Colonic mucosa (tissue), 4 donors: ENCODE measurements at regions not wholly inside any gene's neighbourhood (a gene's known extent, or its start where the extent isn't known, plus 50 kb on each side); places are given as distances from the start of the nearest gene placed in this dataset.

Source experiments
- DNase-seq: peaks from one replicate; pipeline ENCODE4 v3.0.0-alpha.2; 2020
- H3K27ac ChIP-seq: fragments of 200-600 bp; one replicate; pipeline ENCODE4 v1.8.0; 2021
- H3K27me3 ChIP-seq: fragments of 200-600 bp; one replicate; pipeline ENCODE4 v1.8.0; 2021
- H3K36me3 ChIP-seq: fragments of 200-600 bp; one replicate; pipeline ENCODE4 v1.8.0; 2021
- H3K4me1 ChIP-seq: fragments of 200-600 bp; one replicate; pipeline ENCODE4 v1.8.0; 2021; ENCODE audit warnings: mild to moderate bottlenecking
- H3K4me3 ChIP-seq: fragments of 200-600 bp; one replicate; pipeline ENCODE4 v1.8.0; 2021
- H3K9ac ChIP-seq, 2 donors: one replicate each; pipeline ENCODE4 v1.7.0; 2013; ENCODE audit warnings: control low read depth in 2 of 2, low read depth in 2 of 2, low read length in 2 of 2
- H3K9me3 ChIP-seq: fragments of 200-600 bp; one replicate; pipeline ENCODE4 v1.8.0; 2021
- CTCF ChIP-seq: fragments of 200-600 bp; IDR thresholded peaks from one replicate; pipeline ENCODE4 v1.8.0; 2022; ENCODE audit warnings: antibody characterized with exemption, mild to moderate bottlenecking
- intact Hi-C: fragments of 100-400 bp; cut with DNase I; formaldehyde crosslinking; loops from one replicate; pipeline ENCODE4 v1.14.1; 2022
- donor health status: healthy.
- donor health status: DM: no; HTN: no; CAD: no.
- donor health status: DM: no; HTN: no; CAD: no.

- no peak overlapping the region for H3K9ac ChIP-seq
These were observed 95.7 kb upstream of the C3orf80 start for GRCh38 chr3:160129459-160130061.

GRCh38 chr3:160130071-160130470 lies 95.2 kb upstream of the C3orf80 start:
- Histone ChIP-seq H3K36me3 (no peaks in the 10 kb centered on the region), H3K9me3 (no peaks in the 10 kb centered on the region), H3K27ac (no peak overlapping the region), H3K4me3 (no peak overlapping the region), H3K4me1 (no peaks in the 10 kb centered on the region), H3K9ac (no peak overlapping the region), H3K27me3 (no peaks in the 10 kb centered on the region)
- intact Hi-C loops, result no loop called here
- TF ChIP-seq CTCF, result no peak
- no peak for DNase-seq

More at GRCh38 chr3:160129459-160130061, 95.7 kb upstream of the C3orf80 start:
- Histone ChIP-seq H3K27me3 (no peaks in the 10 kb centered on the region), H3K4me1 (no peaks in the 10 kb centered on the region), H3K27ac (no peak overlapping the region), H3K36me3 (no peaks in the 10 kb centered on the region), H3K4me3 (no peak overlapping the region), H3K9me3 (no peaks in the 10 kb centered on the region)
- TF ChIP-seq CTCF, result no peak
- no peak for DNase-seq
- intact Hi-C loops, result no loop called here

- Histone ChIP-seq H3K27me3 (no peaks in the 10 kb centered on the region), H3K27ac (no peak overlapping the region), H3K9me3 (no peaks in the 10 kb centered on the region), H3K36me3 (no peaks in the 10 kb centered on the region), H3K4me3 (no peak overlapping the region), H3K9ac (no peak overlapping the region), H3K4me1 (no peaks in the 10 kb centered on the region)
- intact Hi-C loops, result no loop called here
- no peak for TF ChIP-seq CTCF
- no peak for DNase-seq
These were observed 94.3 kb upstream of the C3orf80 start for GRCh38 chr3:160130950-160131349.

GRCh38 chr3:160132226-160132625 lies 93.0 kb upstream of the C3orf80 start:
- no peak overlapping the region for H3K9ac ChIP-seq
- no peak for TF ChIP-seq CTCF
- no peak for DNase-seq
- intact Hi-C loops, result no loop called here
- no peak overlapping the region for H3K27ac ChIP-seq
- H3K9me3 ChIP-seq, result no peaks in the 10 kb centered on the region
- no peaks in the 10 kb centered on the region for H3K4me1 ChIP-seq
- H3K27me3 ChIP-seq, result no peaks in the 10 kb centered on the region
- H3K4me3 ChIP-seq, result no peak overlapping the region
- no peaks in the 10 kb centered on the region for H3K36me3 ChIP-seq

GRCh38 chr3:160133757-160134156 lies 91.5 kb upstream of the C3orf80 start:
- no peak for DNase-seq
- Histone ChIP-seq H3K9me3 (no peaks in the 10 kb centered on the region), H3K36me3 (no peaks in the 10 kb centered on the region), H3K27ac (no peak overlapping the region), H3K4me3 (no peak overlapping the region), H3K4me1 (no peaks in the 10 kb centered on the region), H3K9ac (no peak overlapping the region), H3K27me3 (no peaks in the 10 kb centered on the region)
- intact Hi-C loops, result no loop called here
- TF ChIP-seq CTCF, result no peak
